ENCODE measurements at regions not wholly inside any gene's neighbourhood (a gene's known extent, or its start where the extent isn't known, plus 50 kb on each side); places are given as distances from the start of the nearest gene placed in this dataset.

- no peak for TF ChIP-seq CTCF (IDR thresholded peaks at IDR 0.05; ENCODE audit: unreplicated experiment)
- Mint-ChIP-seq H3K4me3 (ENCODE audit: low read depth, unreplicated experiment) (no peak overlapping the region), H3K36me3 (ENCODE audit: insufficient read depth, unreplicated experiment) (peaks cover 6% of the 10 kb centered on the region), H3K4me1 (ENCODE audit: low read depth, unreplicated experiment) (peaks cover 41% of the 10 kb centered on the region), H3K9me3 (ENCODE audit: low read depth, unreplicated experiment) (peaks cover 3% of the 10 kb centered on the region), H3K27me3 (ENCODE audit: unreplicated experiment) (no peaks in the 10 kb centered on the region), H3K27ac (ENCODE audit: unreplicated experiment) (no peak overlapping the region)
- intact Hi-C loops (cut with micrococcal nuclease; ENCODE audit: unreplicated experiment) = no loop called here
- CTCF ChIA-PET = interaction anchor here (0.6 kb wide), 1 partner anchor 10 kb away, joined by 3 read pairs; no protein-coding TSS in a partner anchor
- no TSS peak for BruUV-seq (replicated peaks)
- no peak for DNase-seq
Observed at GRCh38 chr6:155519176-155519738, 63.6 kb upstream of the NOX3 start.

- TF ChIP-seq CTCF (IDR thresholded peaks at IDR 0.05; ENCODE audit: unreplicated experiment) = no peak
- BruUV-seq (replicated peaks) = no TSS peak
- H3K27me3 Mint-ChIP-seq (ENCODE audit: unreplicated experiment) = no peaks in the 10 kb centered on the region
- intact Hi-C loops (cut with micrococcal nuclease; ENCODE audit: unreplicated experiment) = no loop called here
- DNase-seq = peak; percentile 36
- peak overlapping the region; percentile 78 for H3K4me3 Mint-ChIP-seq (ENCODE audit: low read depth, unreplicated experiment)
- peaks cover 5% of the 10 kb centered on the region for H3K36me3 Mint-ChIP-seq (ENCODE audit: insufficient read depth, unreplicated experiment)
- CTCF ChIA-PET = interaction anchor here (0.9 kb wide), 1 partner anchor 12 kb away, joined by 3 read pairs; no protein-coding TSS in a partner anchor
- H3K27ac Mint-ChIP-seq (ENCODE audit: unreplicated experiment) = peak overlapping the region; percentile 84
- peaks cover 32% of the 10 kb centered on the region for H3K4me1 Mint-ChIP-seq (ENCODE audit: low read depth, unreplicated experiment)
- no peaks in the 10 kb centered on the region for H3K9me3 Mint-ChIP-seq (ENCODE audit: low read depth, unreplicated experiment)
Observed at GRCh38 chr6:155517294-155517693, 61.7 kb upstream of the NOX3 start.

GRCh38 chr6:155510879-155511278, 55.2 kb upstream of the NOX3 start:
- no peak for TF ChIP-seq CTCF (IDR thresholded peaks at IDR 0.05; ENCODE audit: unreplicated experiment)
- Mint-ChIP-seq H3K4me1 (ENCODE audit: low read depth, unreplicated experiment) (no peaks in the 10 kb centered on the region), H3K4me3 (ENCODE audit: low read depth, unreplicated experiment) (no peak overlapping the region), H3K27me3 (ENCODE audit: unreplicated experiment) (no peaks in the 10 kb centered on the region), H3K36me3 (ENCODE audit: insufficient read depth, unreplicated experiment) (no peaks in the 10 kb centered on the region), H3K27ac (ENCODE audit: unreplicated experiment) (no peak overlapping the region), H3K9me3 (ENCODE audit: low read depth, unreplicated experiment) (no peaks in the 10 kb centered on the region)
- intact Hi-C loops (cut with micrococcal nuclease; ENCODE audit: unreplicated experiment) = no loop called here
- CTCF ChIA-PET = interaction anchor here (0.6 to 0.7 kb wide), 2 partner anchors 10 to 586 kb away, joined by 3 read pairs; no protein-coding TSS in a partner anchor
- no peak for DNase-seq
- BruUV-seq (replicated peaks) = no TSS peak

- H3K4me1 Mint-ChIP-seq (ENCODE audit: low read depth, unreplicated experiment) = no peaks in the 10 kb centered on the region
Observed at GRCh38 chr6:155509743-155510475, 54.3 kb upstream of the NOX3 start.

More at GRCh38 chr6:155509743-155510475, 54.3 kb upstream of the NOX3 start:
- CTCF ChIA-PET = interaction anchor here (0.6 kb wide), 1 partner anchor 9 kb away, joined by 3 read pairs; no protein-coding TSS in a partner anchor
- H3K27ac Mint-ChIP-seq (ENCODE audit: unreplicated experiment) = no peak overlapping the region
- intact Hi-C loops (cut with micrococcal nuclease; ENCODE audit: unreplicated experiment) = no loop called here
- no peak for DNase-seq
- no peaks in the 10 kb centered on the region for H3K27me3 Mint-ChIP-seq (ENCODE audit: unreplicated experiment)
- TF ChIP-seq CTCF (IDR thresholded peaks at IDR 0.05; ENCODE audit: unreplicated experiment) = no peak
- no peaks in the 10 kb centered on the region for H3K36me3 Mint-ChIP-seq (ENCODE audit: insufficient read depth, unreplicated experiment)
- BruUV-seq (replicated peaks) = no TSS peak
- no peaks in the 10 kb centered on the region for H3K9me3 Mint-ChIP-seq (ENCODE audit: low read depth, unreplicated experiment)
- H3K4me3 Mint-ChIP-seq (ENCODE audit: low read depth, unreplicated experiment) = no peak overlapping the region
